CD8-positive, alpha-beta memory T cell (primary cell): ENCODE measurements at regions not wholly inside any gene's neighbourhood (a gene's known extent, or its start where the extent isn't known, plus 50 kb on each side); places are given as distances from the start of the nearest gene placed in this dataset.

Experiments
- CTCF ChIA-PET: fragments of 350-600 bp; sonication (Branson Sonifier 250); formaldehyde crosslinking; loops from one replicate; lab custom pipeline; 2021; ENCODE audit warnings: antibody characterized with exemption; lab: Charles Lee
- POLR2A ChIA-PET: fragments of 350-600 bp; sonication (Branson Sonifier 250); formaldehyde crosslinking; loops from one replicate; lab custom pipeline; 2021; ENCODE audit warnings: antibody characterized with exemption; lab: Charles Lee
- DNase-seq, 5 donors: peaks; one replicate each; pipeline versions ENCODE4 v3.0.0 to v3.0.0-alpha.2; 2020 to 2022; ENCODE audit warnings: mixed read lengths in 1 of 5
- H3K27ac ChIP-seq: one replicate; pipeline ENCODE4 v1.7.0; 2013; ENCODE audit warnings: low read depth, mild to moderate bottlenecking, low read length, moderate library complexity
- H3K27me3 ChIP-seq: 2 replicates; pipeline ENCODE4 v1.7.0; 2013; ENCODE audit warnings: low read length, mild to moderate bottlenecking; ENCODE audit not compliant: insufficient read depth, poor library complexity, severe bottlenecking
- H3K36me3 ChIP-seq: 2 replicates; pipeline ENCODE4 v1.7.0; 2013; ENCODE audit warnings: mild to moderate bottlenecking, low read length, moderate library complexity; ENCODE audit not compliant: insufficient read depth
- H3K4me1 ChIP-seq: 2 replicates; pipeline ENCODE4 v1.7.0; 2013; ENCODE audit warnings: mild to moderate bottlenecking, low read length, moderate library complexity; ENCODE audit not compliant: insufficient read depth
- H3K4me3 ChIP-seq: 2 replicates; pipeline ENCODE4 v1.7.0; 2013; ENCODE audit warnings: mild to moderate bottlenecking, low read length
- H3K9me3 ChIP-seq: 2 replicates; pipeline ENCODE4 v1.7.0; 2013; ENCODE audit warnings: mild to moderate bottlenecking, low read length
- H3K27ac Mint-ChIP-seq, 8 donors: one replicate each; pipeline ENCODE4 v1.8.0; 2020 to 2021; ENCODE audit warnings: mixed read lengths in 8 of 8, mild to moderate bottlenecking in 6 of 8, inconsistent platforms in 3 of 8, moderate library complexity in 3 of 8
- H3K27me3 Mint-ChIP-seq, 2 donors: one replicate each; pipeline ENCODE4 v1.8.0; 2020 to 2021; ENCODE audit warnings: mixed read lengths in 2 of 2, mild to moderate bottlenecking in 1 of 2, moderate library complexity in 1 of 2
- H3K36me3 Mint-ChIP-seq, 3 donors: one replicate each; pipeline ENCODE4 v1.8.0; 2020 to 2021; ENCODE audit warnings: mixed read lengths in 3 of 3, inconsistent platforms in 1 of 3, mild to moderate bottlenecking in 1 of 3
- H3K4me1 Mint-ChIP-seq, 3 donors: one replicate each; pipeline ENCODE4 v1.8.0; 2020 to 2021; ENCODE audit warnings: mixed read lengths in 3 of 3, inconsistent platforms in 1 of 3, mild to moderate bottlenecking in 1 of 3
- H3K4me3 Mint-ChIP-seq, 7 donors: one replicate each; pipeline ENCODE4 v1.8.0; 2020 to 2021; ENCODE audit warnings: mixed read lengths in 7 of 7, mild to moderate bottlenecking in 6 of 7, moderate library complexity in 4 of 7, inconsistent platforms in 2 of 7
- H3K9me3 Mint-ChIP-seq, 5 donors: one replicate each; pipeline ENCODE4 v1.8.0; 2020 to 2022; ENCODE audit warnings: mixed read lengths in 5 of 5, mild to moderate bottlenecking in 3 of 5, moderate library complexity in 2 of 5, inconsistent platforms in 1 of 5

DNA sequence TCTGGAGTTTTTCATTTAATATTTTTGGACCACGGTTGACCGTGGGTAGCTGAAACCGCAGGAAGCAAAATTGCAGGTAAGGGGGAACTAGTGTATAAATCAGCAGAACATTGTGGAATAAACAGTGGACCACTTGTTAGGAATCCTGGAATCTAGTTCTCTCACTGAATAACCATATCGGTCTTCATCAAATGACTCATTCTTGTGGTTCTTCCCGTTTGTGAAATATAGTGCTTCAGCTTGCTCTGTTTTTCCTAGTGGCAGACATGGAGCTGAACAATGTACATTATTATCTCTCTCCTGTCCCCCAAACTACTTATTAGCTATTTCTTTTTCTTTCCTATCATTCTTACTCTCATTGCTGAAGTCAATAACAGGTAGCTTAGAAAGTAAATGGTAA lies 61.9 kb downstream of the HSPA13 start:
- Mint-ChIP-seq H3K36me3 (no peaks in the 10 kb centered on the region), H3K27me3 (peaks cover 18 to 31% of the 10 kb centered on the region in 2 donors)
- POLR2A ChIA-PET: no interaction called here

DNA sequence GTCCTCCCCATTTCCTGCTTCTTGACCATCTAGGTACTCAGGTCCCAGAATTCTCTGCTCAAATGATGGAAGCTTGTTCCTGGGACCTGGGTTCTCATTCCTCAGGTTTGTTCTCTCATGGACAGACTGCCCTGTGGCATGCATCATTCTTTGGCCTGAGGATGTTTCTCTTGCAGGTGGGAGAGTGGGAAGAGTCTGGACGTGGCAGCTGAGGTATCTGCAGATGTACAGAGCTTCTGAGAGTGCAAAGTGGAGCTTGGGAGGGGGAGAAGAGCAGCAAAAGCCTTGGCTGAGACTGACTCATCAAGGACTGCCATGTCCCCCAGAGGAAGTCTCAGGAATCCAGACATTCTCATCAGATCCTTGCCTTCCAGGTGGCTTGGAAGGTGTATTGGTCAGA lies 63.1 kb downstream of the HSPA13 start:
- no peaks in the 10 kb centered on the region for H3K4me1 ChIP-seq
- no peak for DNase-seq
- no peaks in the 10 kb centered on the region for H3K27me3 ChIP-seq
- H3K36me3 Mint-ChIP-seq: no peaks in the 10 kb centered on the region
- no peaks in the 10 kb centered on the region for H3K9me3 ChIP-seq
- H3K9me3 Mint-ChIP-seq: peaks cover 0 to 2% (median 0%) of the 10 kb centered on the region in 5 donors
- no peak overlapping the region for H3K4me3 Mint-ChIP-seq
- no peak overlapping the region for H3K4me3 ChIP-seq
- POLR2A ChIA-PET: no interaction called here
- no peaks in the 10 kb centered on the region for H3K4me1 Mint-ChIP-seq
- CTCF ChIA-PET: no interaction called here
- no peaks in the 10 kb centered on the region for H3K36me3 ChIP-seq
- H3K27me3 Mint-ChIP-seq: peaks cover 14 to 22% of the 10 kb centered on the region in 2 donors
- H3K27ac Mint-ChIP-seq: no peak overlapping the region
- no peak overlapping the region for H3K27ac ChIP-seq

More for the DNA sequence above, 61.9 kb downstream of the HSPA13 start:
- no peaks in the 10 kb centered on the region for H3K4me1 Mint-ChIP-seq
- CTCF ChIA-PET: no interaction called here
- no peaks in the 10 kb centered on the region for H3K9me3 ChIP-seq
- H3K9me3 Mint-ChIP-seq: peaks cover 0 to 2% (median 0%) of the 10 kb centered on the region in 5 donors
- no peak overlapping the region for H3K4me3 ChIP-seq
- no peak overlapping the region for H3K27ac ChIP-seq
- H3K4me3 Mint-ChIP-seq: no peak overlapping the region
- H3K4me1 ChIP-seq: no peaks in the 10 kb centered on the region
- no peak for DNase-seq
- H3K27ac Mint-ChIP-seq: no peak overlapping the region
- H3K36me3 ChIP-seq: no peaks in the 10 kb centered on the region
- H3K27me3 ChIP-seq: no peaks in the 10 kb centered on the region

DNA sequence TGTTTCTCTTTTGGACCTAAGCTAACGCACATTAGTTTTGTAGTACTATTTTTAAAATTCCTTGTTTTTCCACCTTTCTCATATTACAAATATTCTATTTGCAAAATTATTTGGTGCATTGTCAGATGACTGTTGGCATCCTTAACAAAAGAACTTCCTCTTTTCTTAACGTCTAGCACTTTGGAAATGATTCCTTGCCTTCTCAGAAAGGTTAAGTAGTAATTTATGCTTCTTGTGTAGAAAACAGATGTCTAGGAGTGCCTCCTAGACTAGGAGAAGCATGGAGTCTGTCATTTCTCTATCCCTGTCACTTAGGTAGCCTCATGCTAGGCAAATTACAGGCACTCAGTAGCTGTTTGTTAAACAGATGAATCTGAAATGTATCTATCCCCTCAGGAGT lies 64.4 kb downstream of the HSPA13 start:
- no peak for DNase-seq
- Mint-ChIP-seq H3K27ac (no peak overlapping the region), H3K36me3 (no peaks in the 10 kb centered on the region), H3K9me3 (no peaks in the 10 kb centered on the region), H3K4me3 (no peak overlapping the region), H3K4me1 (no peaks in the 10 kb centered on the region), H3K27me3 (peaks cover 11 to 20% of the 10 kb centered on the region in 2 donors)
- ChIA-PET CTCF (no interaction called here), POLR2A (no interaction called here)
- no peaks in the 10 kb centered on the region for H3K4me1 ChIP-seq
- H3K36me3 ChIP-seq: no peaks in the 10 kb centered on the region
- H3K27ac ChIP-seq: no peak overlapping the region
- H3K27me3 ChIP-seq: no peaks in the 10 kb centered on the region
- no peak overlapping the region for H3K4me3 ChIP-seq
- H3K9me3 ChIP-seq: no peaks in the 10 kb centered on the region

GRCh38 chr21:14317507-14317906 lies 65.4 kb downstream of the HSPA13 start:
- Mint-ChIP-seq H3K27ac (no peak overlapping the region), H3K9me3 (no peaks in the 10 kb centered on the region), H3K4me1 (no peaks in the 10 kb centered on the region), H3K27me3 (peaks cover 11 to 20% of the 10 kb centered on the region in 2 donors), H3K36me3 (no peaks in the 10 kb centered on the region), H3K4me3 (no peak overlapping the region)
- Histone ChIP-seq H3K27ac (no peak overlapping the region), H3K27me3 (no peaks in the 10 kb centered on the region), H3K9me3 (no peaks in the 10 kb centered on the region), H3K4me3 (no peak overlapping the region), H3K4me1 (no peaks in the 10 kb centered on the region), H3K36me3 (no peaks in the 10 kb centered on the region)
- ChIA-PET POLR2A (no interaction called here), CTCF (no interaction called here)
- no peak for DNase-seq

DNA sequence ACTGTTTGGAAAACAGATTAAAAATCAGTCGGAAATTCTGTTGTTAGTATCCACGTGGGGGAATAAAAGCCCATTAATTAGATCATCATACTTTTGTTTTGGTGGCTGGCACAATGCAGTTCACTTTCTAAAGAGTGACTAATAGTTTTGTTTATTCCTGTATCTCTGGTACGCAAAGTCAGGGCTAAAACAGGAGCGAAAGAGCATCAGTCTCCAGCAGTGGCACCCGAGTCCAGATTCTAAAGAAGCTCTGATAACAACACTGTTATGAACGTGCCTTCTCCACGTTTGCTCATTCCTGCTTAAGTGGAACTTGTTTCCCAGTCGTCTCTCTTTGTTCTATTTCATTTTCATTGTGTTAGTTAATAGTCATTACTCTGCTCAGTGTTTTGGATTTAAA lies 69.6 kb downstream of the HSPA13 start:
- Histone ChIP-seq H3K4me1 (no peaks in the 10 kb centered on the region), H3K27me3 (no peaks in the 10 kb centered on the region), H3K4me3 (no peak overlapping the region), H3K27ac (no peak overlapping the region), H3K9me3 (no peaks in the 10 kb centered on the region), H3K36me3 (no peaks in the 10 kb centered on the region)
- Mint-ChIP-seq H3K27me3 (peaks cover 3 to 17% of the 10 kb centered on the region in 2 donors), H3K27ac (no peak overlapping the region), H3K4me3 (no peak overlapping the region), H3K4me1 (no peaks in the 10 kb centered on the region), H3K36me3 (no peaks in the 10 kb centered on the region), H3K9me3 (no peaks in the 10 kb centered on the region)
- no peak for DNase-seq
- CTCF ChIA-PET: no interaction called here
- POLR2A ChIA-PET: no interaction called here

- Mint-ChIP-seq H3K27me3 (peaks cover 3 to 17% of the 10 kb centered on the region in 2 donors), H3K27ac (no peak overlapping the region), H3K9me3 (no peaks in the 10 kb centered on the region), H3K4me1 (no peaks in the 10 kb centered on the region), H3K4me3 (no peak overlapping the region), H3K36me3 (no peaks in the 10 kb centered on the region)
- no peaks in the 10 kb centered on the region for H3K9me3 ChIP-seq
- no peaks in the 10 kb centered on the region for H3K4me1 ChIP-seq
- CTCF ChIA-PET: no interaction called here
- no peak overlapping the region for H3K27ac ChIP-seq
- H3K36me3 ChIP-seq: no peaks in the 10 kb centered on the region
- POLR2A ChIA-PET: no interaction called here
- H3K27me3 ChIP-seq: no peaks in the 10 kb centered on the region
- H3K4me3 ChIP-seq: no peak overlapping the region
- no peak for DNase-seq
Observed at GRCh38 chr21:14312871-14313270, 70.1 kb downstream of the HSPA13 start.

GRCh38 chr21:14308234-14308633 lies 74.7 kb downstream of the HSPA13 start:
- Mint-ChIP-seq H3K9me3 (no peaks in the 10 kb centered on the region), H3K36me3 (no peaks in the 10 kb centered on the region), H3K27me3 (peaks cover 2 to 11% of the 10 kb centered on the region in 2 donors), H3K27ac (no peak overlapping the region), H3K4me3 (no peak overlapping the region), H3K4me1 (no peaks in the 10 kb centered on the region)
- no peak overlapping the region for H3K4me3 ChIP-seq
- no peaks in the 10 kb centered on the region for H3K27me3 ChIP-seq
- H3K36me3 ChIP-seq: no peaks in the 10 kb centered on the region
- ChIA-PET CTCF (no interaction called here), POLR2A (no interaction called here)
- no peaks in the 10 kb centered on the region for H3K9me3 ChIP-seq
- DNase-seq: no peak
- no peaks in the 10 kb centered on the region for H3K4me1 ChIP-seq
- no peak overlapping the region for H3K27ac ChIP-seq

GRCh38 chr21:14306126-14306907 lies 76.6 kb downstream of the HSPA13 start:
- no peak for DNase-seq
- ChIA-PET CTCF (no interaction called here), POLR2A (no interaction called here)
- no peak overlapping the region for H3K4me3 ChIP-seq
- Mint-ChIP-seq H3K36me3 (no peaks in the 10 kb centered on the region), H3K27me3 (peaks cover 2 to 15% of the 10 kb centered on the region in 2 donors), H3K27ac (no peak overlapping the region), H3K9me3 (no peaks in the 10 kb centered on the region), H3K4me1 (no peaks in the 10 kb centered on the region), H3K4me3 (no peak overlapping the region)
- H3K27ac ChIP-seq: no peak overlapping the region
- H3K9me3 ChIP-seq: no peaks in the 10 kb centered on the region
- no peaks in the 10 kb centered on the region for H3K36me3 ChIP-seq
- H3K4me1 ChIP-seq: no peaks in the 10 kb centered on the region
- H3K27me3 ChIP-seq: no peaks in the 10 kb centered on the region
